Mesenchymal stem cell (in vitro differentiated cells and primary cell): ENCODE measurements at regions not wholly inside any gene's neighbourhood (a gene's known extent, or its start where the extent isn't known, plus 50 kb on each side); places are given as distances from the start of the nearest gene placed in this dataset.

Experiments
- DNase-seq: peaks from one replicate; pipeline ENCODE4 v3.0.0-alpha.2; 2013
- H2AFZ ChIP-seq: one replicate; pipeline ENCODE4 v1.6.1; 2013; ENCODE audit warnings: low read depth, mild to moderate bottlenecking, control low read depth, inconsistent platforms, low read length, moderate library complexity
- H2AK5ac ChIP-seq: 2 replicates; pipeline ENCODE4 v1.6.1; 2013; ENCODE audit warnings: low read length, moderate library complexity, mild to moderate bottlenecking, inconsistent platforms; ENCODE audit not compliant: severe bottlenecking
- H2BK120ac ChIP-seq: one replicate; pipeline ENCODE4 v1.6.1; 2013; ENCODE audit warnings: low read depth, mild to moderate bottlenecking, inconsistent platforms, low read length, moderate library complexity
- H2BK12ac ChIP-seq, 2 experiments: one replicate each; pipeline ENCODE4 v1.6.1; 2013; ENCODE audit warnings: inconsistent platforms in 2 of 2, low read length in 2 of 2, mild to moderate bottlenecking in 2 of 2, moderate library complexity in 2 of 2, control low read depth in 1 of 2
- H2BK15ac ChIP-seq: one replicate; pipeline ENCODE4 v1.6.1; 2013; ENCODE audit warnings: mild to moderate bottlenecking, low read depth, inconsistent platforms; ENCODE audit not compliant: poor library complexity, severe bottlenecking
- H2BK5ac ChIP-seq: 2 replicates; pipeline ENCODE4 v1.6.1; 2013; ENCODE audit warnings: low read depth, mild to moderate bottlenecking, low read length, control low read depth, inconsistent platforms; ENCODE audit not compliant: poor library complexity, severe bottlenecking
- H3K14ac ChIP-seq, 2 experiments: one replicate each; pipeline ENCODE4 v1.6.1; 2013; ENCODE audit warnings: inconsistent platforms in 2 of 2, low read length in 2 of 2, control low read depth in 1 of 2, mild to moderate bottlenecking in 1 of 2, moderate library complexity in 1 of 2
- H3K18ac ChIP-seq, 2 experiments: one replicate each; pipeline ENCODE4 v1.6.1; 2013; ENCODE audit warnings: inconsistent platforms in 2 of 2, low read length in 2 of 2, control low read depth in 1 of 2, low read depth in 1 of 2, mild to moderate bottlenecking in 1 of 2
- H3K23ac ChIP-seq, 2 experiments: one replicate each; pipeline ENCODE4 v1.6.1; 2013; ENCODE audit warnings: inconsistent platforms in 2 of 2, low read length in 2 of 2, mild to moderate bottlenecking in 2 of 2, moderate library complexity in 2 of 2, control low read depth in 1 of 2
- H3K27ac ChIP-seq: 2 replicates; pipeline ENCODE4 v1.5.1; 2013; ENCODE audit warnings: mild to moderate bottlenecking, moderate library complexity, low read length, control low read depth, inconsistent platforms; ENCODE audit not compliant: poor library complexity, severe bottlenecking
- H3K27me3 ChIP-seq, 2 experiments: 2 replicates each; pipeline versions ENCODE4 v1.6.1 to v1.7.0; 2013; ENCODE audit warnings: low read length in 2 of 2, mild to moderate bottlenecking in 2 of 2, moderate library complexity in 2 of 2, control low read depth in 1 of 2, inconsistent platforms in 1 of 2; ENCODE audit not compliant: control insufficient read depth in 1 of 2, insufficient read depth in 1 of 2
- H3K36me3 ChIP-seq, 2 experiments: 2 replicates each; pipeline versions ENCODE4 v1.6.1 to v1.7.0; 2013; ENCODE audit warnings: low read length in 2 of 2, control low read depth in 1 of 2, inconsistent platforms in 1 of 2, low read depth in 1 of 2, mild to moderate bottlenecking in 1 of 2; ENCODE audit not compliant: insufficient read depth in 2 of 2, control insufficient read depth in 1 of 2
- H3K4ac ChIP-seq, 2 experiments: one replicate each; pipeline ENCODE4 v1.6.1; 2013; ENCODE audit warnings: inconsistent platforms in 2 of 2, low read length in 2 of 2, mild to moderate bottlenecking in 2 of 2, moderate library complexity in 2 of 2, control low read depth in 1 of 2, low read depth in 1 of 2
- H3K4me1 ChIP-seq: 2 replicates; pipeline ENCODE4 v1.6.1; 2013; ENCODE audit warnings: low read depth, low read length, control low read depth; ENCODE audit not compliant: control insufficient read depth, insufficient read depth
- H3K4me2 ChIP-seq: 2 replicates; pipeline ENCODE4 v1.6.1; 2013; ENCODE audit warnings: low read length, mild to moderate bottlenecking, inconsistent platforms; ENCODE audit not compliant: poor library complexity, severe bottlenecking
- H3K4me3 ChIP-seq, 2 experiments: 2 replicates each; pipeline versions ENCODE4 v1.5.1 to v1.7.0; 2013; ENCODE audit warnings: low read length in 2 of 2, mild to moderate bottlenecking in 2 of 2, control low read depth in 1 of 2, low read depth in 1 of 2; ENCODE audit not compliant: insufficient read depth in 1 of 2
- H3K79me1 ChIP-seq: replicated peaks from 2 replicates; pipeline ENCODE4 v1.6.1; 2013; ENCODE audit warnings: mild to moderate bottlenecking, control low read depth, low read length, inconsistent platforms; ENCODE audit not compliant: poor library complexity, severe bottlenecking
- H3K9ac ChIP-seq: 2 replicates; pipeline ENCODE4 v1.7.0; 2013; ENCODE audit warnings: mild to moderate bottlenecking, low read length, moderate library complexity
- H3K9me3 ChIP-seq: 2 replicates; pipeline ENCODE4 v1.7.0; 2013; ENCODE audit warnings: mild to moderate bottlenecking, low read length; ENCODE audit not compliant: control insufficient read depth
- H4K8ac ChIP-seq: one replicate; pipeline ENCODE4 v1.6.1; 2013; ENCODE audit warnings: inconsistent platforms, mild to moderate bottlenecking, low read length, moderate library complexity
- H4K91ac ChIP-seq: one replicate; pipeline ENCODE4 v1.6.1; 2013; ENCODE audit warnings: mild to moderate bottlenecking, low read length, inconsistent platforms
- WGBS: methylation state at CpG from one replicate; pipeline ENCODE4 v1.1.7; 2013; ENCODE audit warnings: mixed read lengths; 5-methylcytosine and 5-hydroxymethylcytosine counted together

- H3K27ac ChIP-seq = no peak overlapping the region
- no peak overlapping the region for H2BK5ac ChIP-seq
- H3K4me3 ChIP-seq = no peak overlapping the region
- no peak overlapping the region for H2BK12ac ChIP-seq
- H3K23ac ChIP-seq = no peak overlapping the region
- 99% methylated on average over 2 of the region's 2 CpGs for WGBS
- no peak overlapping the region for H3K9ac ChIP-seq
- H4K8ac ChIP-seq = no peak overlapping the region
- no peak overlapping the region for H3K14ac ChIP-seq
- no peak overlapping the region for H3K18ac ChIP-seq
- H2AFZ ChIP-seq = no peak overlapping the region
- no peak overlapping the region for H2AK5ac ChIP-seq
- H2BK15ac ChIP-seq = no peak overlapping the region
- no peak overlapping the region for H3K4ac ChIP-seq
- no peak overlapping the region for H3K4me2 ChIP-seq
- no peak overlapping the region for H2BK120ac ChIP-seq
- no peaks in the 10 kb centered on the region for H3K79me1 ChIP-seq
- no peaks in the 10 kb centered on the region for H3K4me1 ChIP-seq
- DNase-seq = no peak
- no peaks in the 10 kb centered on the region for H3K9me3 ChIP-seq
- no peaks in the 10 kb centered on the region for H3K27me3 ChIP-seq
- no peaks in the 10 kb centered on the region for H3K36me3 ChIP-seq
- no peak overlapping the region for H4K91ac ChIP-seq
Observed at GRCh38 chr18:68409576-68409975, 305.3 kb downstream of the TMX3 start.

GRCh38 chr18:68406761-68407160 lies 308.1 kb downstream of the TMX3 start:
- H3K18ac ChIP-seq = no peak overlapping the region
- no peak overlapping the region for H3K9ac ChIP-seq
- H3K27me3 ChIP-seq = no peaks in the 10 kb centered on the region
- H2AK5ac ChIP-seq = no peak overlapping the region
- H4K91ac ChIP-seq = no peak overlapping the region
- no peak for DNase-seq
- no peaks in the 10 kb centered on the region for H3K9me3 ChIP-seq
- 88% methylated on average over 4 of the region's 4 CpGs for WGBS
- H3K79me1 ChIP-seq = no peaks in the 10 kb centered on the region
- H3K4me2 ChIP-seq = no peak overlapping the region
- H2BK15ac ChIP-seq = no peak overlapping the region
- H3K36me3 ChIP-seq = no peaks in the 10 kb centered on the region
- H3K27ac ChIP-seq = no peak overlapping the region
- no peak overlapping the region for H4K8ac ChIP-seq
- no peak overlapping the region for H3K4me3 ChIP-seq
- no peak overlapping the region for H2BK5ac ChIP-seq
- no peak overlapping the region for H2BK12ac ChIP-seq
- no peak overlapping the region for H3K4ac ChIP-seq
- H3K14ac ChIP-seq = no peak overlapping the region
- H3K4me1 ChIP-seq = no peaks in the 10 kb centered on the region
- no peak overlapping the region for H2BK120ac ChIP-seq
- H2AFZ ChIP-seq = no peak overlapping the region
- no peak overlapping the region for H3K23ac ChIP-seq

- no peak overlapping the region for H2AFZ ChIP-seq
- H3K36me3 ChIP-seq = no peaks in the 10 kb centered on the region
- no peak overlapping the region for H3K4me3 ChIP-seq
- no peak overlapping the region for H4K8ac ChIP-seq
- WGBS = 20% methylated on average over 1 of the region's 2 CpGs
- no peaks in the 10 kb centered on the region for H3K9me3 ChIP-seq
- H2BK12ac ChIP-seq = no peak overlapping the region
- H2BK120ac ChIP-seq = no peak overlapping the region
- no peak overlapping the region for H3K14ac ChIP-seq
- no peak overlapping the region for H4K91ac ChIP-seq
- H3K23ac ChIP-seq = no peak overlapping the region
- H2AK5ac ChIP-seq = no peak overlapping the region
- H3K27ac ChIP-seq = no peak overlapping the region
- H3K9ac ChIP-seq = no peak overlapping the region
- no peak overlapping the region for H3K4ac ChIP-seq
- H3K79me1 ChIP-seq = no peaks in the 10 kb centered on the region
- DNase-seq = no peak
- H2BK15ac ChIP-seq = no peak overlapping the region
- no peaks in the 10 kb centered on the region for H3K27me3 ChIP-seq
- H2BK5ac ChIP-seq = no peak overlapping the region
- H3K4me1 ChIP-seq = no peaks in the 10 kb centered on the region
- no peak overlapping the region for H3K18ac ChIP-seq
- H3K4me2 ChIP-seq = no peak overlapping the region
Observed at GRCh38 chr18:68402784-68403183, 312.1 kb downstream of the TMX3 start.

GRCh38 chr18:68400889-68401288 lies 314.0 kb downstream of the TMX3 start:
- no peak overlapping the region for H3K9ac ChIP-seq
- H2BK120ac ChIP-seq = no peak overlapping the region
- H3K14ac ChIP-seq = no peak overlapping the region
- no peak overlapping the region for H2BK12ac ChIP-seq
- no peaks in the 10 kb centered on the region for H3K36me3 ChIP-seq
- no peaks in the 10 kb centered on the region for H3K79me1 ChIP-seq
- H4K91ac ChIP-seq = no peak overlapping the region
- H3K4me2 ChIP-seq = no peak overlapping the region
- no peak overlapping the region for H3K18ac ChIP-seq
- H3K4me3 ChIP-seq = no peak overlapping the region
- H3K23ac ChIP-seq = no peak overlapping the region
- no peak overlapping the region for H3K27ac ChIP-seq
- H2AK5ac ChIP-seq = no peak overlapping the region
- no peaks in the 10 kb centered on the region for H3K9me3 ChIP-seq
- no peak overlapping the region for H2BK15ac ChIP-seq
- H4K8ac ChIP-seq = no peak overlapping the region
- H3K4ac ChIP-seq = no peak overlapping the region
- H3K4me1 ChIP-seq = no peaks in the 10 kb centered on the region
- H3K27me3 ChIP-seq = no peaks in the 10 kb centered on the region
- no peak overlapping the region for H2BK5ac ChIP-seq
- DNase-seq = no peak
- 94% methylated on average over 2 of the region's 3 CpGs for WGBS
- no peak overlapping the region for H2AFZ ChIP-seq
